Naive thymus-derived CD4-positive, alpha-beta T cell (primary cell): ENCODE measurements at regions not wholly inside any gene's neighbourhood (a gene's known extent, or its start where the extent isn't known, plus 50 kb on each side); places are given as distances from the start of the nearest gene placed in this dataset.

Source experiments
- ATAC-seq: fragments of 150-1000 bp; cut with Tn5 transposase; 2 replicates; pipeline ENCODE4 v1.10.0; 2021; ENCODE audit warnings: mild to moderate bottlenecking, moderate library complexity
- CTCF ChIA-PET: fragments of 350-600 bp; sonication (Branson Sonifier 250); formaldehyde crosslinking; loops from one replicate; lab custom pipeline; 2021; ENCODE audit warnings: antibody characterized with exemption; lab: Charles Lee
- POLR2A ChIA-PET: fragments of 350-600 bp; sonication (Branson Sonifier 250); formaldehyde crosslinking; loops from one replicate; lab custom pipeline; 2021; ENCODE audit warnings: antibody characterized with exemption, inconsistent platforms; lab: Charles Lee
- DNase-seq, 9 donors: peaks; one replicate each; pipeline versions ENCODE4 v3.0.0 to v3.0.0-alpha.2; 2020 to 2022; ENCODE audit warnings: mixed read lengths in 1 of 9
- H3K27ac ChIP-seq: one replicate; pipeline ENCODE4 v1.7.0; 2013; ENCODE audit warnings: mild to moderate bottlenecking, low read depth, low read length, moderate library complexity
- H3K27me3 ChIP-seq, 2 donors: one replicate each; pipeline ENCODE4 v1.7.0; 2013; ENCODE audit warnings: low read length in 2 of 2, mild to moderate bottlenecking in 2 of 2, moderate library complexity in 2 of 2; ENCODE audit not compliant: control insufficient read depth in 2 of 2, insufficient read depth in 2 of 2
- H3K36me3 ChIP-seq, 3 experiments: 1 replicate in 2 of 3; 2 replicates in 1 of 3; pipeline ENCODE4 v1.7.0; 2013; ENCODE audit warnings: low read length in 3 of 3, mild to moderate bottlenecking in 3 of 3, moderate library complexity in 1 of 3; ENCODE audit not compliant: insufficient read depth in 3 of 3, control insufficient read depth in 2 of 3
- H3K4me1 ChIP-seq, 2 donors: one replicate each; pipeline ENCODE4 v1.7.0; 2013; ENCODE audit warnings: low read length in 2 of 2, mild to moderate bottlenecking in 2 of 2, moderate library complexity in 1 of 2; ENCODE audit not compliant: control insufficient read depth in 2 of 2, insufficient read depth in 2 of 2
- H3K4me3 ChIP-seq: 2 replicates; pipeline ENCODE4 v1.7.0; 2013; ENCODE audit warnings: mild to moderate bottlenecking, low read length
- H3K9me3 ChIP-seq, 3 experiments: 1 replicate in 2 of 3; 2 replicates in 1 of 3; pipeline ENCODE4 v1.7.0; 2013; ENCODE audit warnings: low read length in 3 of 3; ENCODE audit not compliant: control insufficient read depth in 2 of 3
- H3K27ac Mint-ChIP-seq, 9 donors: one replicate each; pipeline ENCODE4 v1.8.0; 2020 to 2022; ENCODE audit warnings: mixed read lengths in 9 of 9, mild to moderate bottlenecking in 8 of 9, moderate library complexity in 5 of 9, inconsistent platforms in 2 of 9
- H3K27me3 Mint-ChIP-seq, 5 donors: one replicate each; pipeline ENCODE4 v1.8.0; 2021 to 2022; ENCODE audit warnings: mixed read lengths in 5 of 5, mild to moderate bottlenecking in 1 of 5
- H3K36me3 Mint-ChIP-seq, 5 donors: one replicate each; pipeline ENCODE4 v1.8.0; 2020 to 2022; ENCODE audit warnings: mixed read lengths in 5 of 5, mild to moderate bottlenecking in 3 of 5, inconsistent platforms in 1 of 5
- H3K4me1 Mint-ChIP-seq, 7 donors: one replicate each; pipeline ENCODE4 v1.8.0; 2020 to 2022; ENCODE audit warnings: mixed read lengths in 7 of 7, mild to moderate bottlenecking in 3 of 7, inconsistent platforms in 1 of 7
- H3K4me3 Mint-ChIP-seq, 10 donors: one replicate each; pipeline ENCODE4 v1.8.0; 2020 to 2022; ENCODE audit warnings: mild to moderate bottlenecking in 10 of 10, mixed read lengths in 10 of 10, moderate library complexity in 6 of 10, inconsistent platforms in 2 of 10
- H3K9me3 Mint-ChIP-seq, 11 donors: one replicate each; pipeline ENCODE4 v1.8.0; 2020 to 2022; ENCODE audit warnings: mixed read lengths in 11 of 11, mild to moderate bottlenecking in 4 of 11, inconsistent platforms in 1 of 11, moderate library complexity in 1 of 11
- intact Hi-C, 2 donors: fragments of 100-400 bp; cut with micrococcal nuclease; formaldehyde crosslinking; loops; one replicate each; pipeline ENCODE4 v1.15.1; 2023

DNA sequence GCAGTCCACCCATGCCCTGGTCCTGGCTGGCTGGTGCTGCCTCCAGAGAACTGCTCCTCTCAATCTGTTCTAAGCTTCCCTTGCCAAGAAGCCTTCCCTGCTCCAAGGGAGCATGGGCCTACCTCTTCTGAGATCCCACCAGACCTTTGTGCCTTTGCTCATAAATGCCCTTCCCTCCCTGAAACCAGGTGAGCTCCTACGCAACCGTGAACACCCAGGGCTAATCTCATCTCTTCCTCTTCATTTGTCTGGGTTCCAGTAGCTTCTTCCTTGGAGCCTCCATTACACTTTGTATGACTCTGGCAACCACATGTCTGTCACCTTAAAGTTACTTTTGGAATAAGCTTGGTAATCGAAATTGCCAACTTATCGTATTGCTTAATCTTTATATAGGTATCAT is 270.6 kb downstream of the PBX3 start:
- Mint-ChIP-seq H3K27me3 (peaks cover 0 to 14% (median 10%) of the 10 kb centered on the region in 5 donors), H3K36me3 (no peaks in the 10 kb centered on the region), H3K4me3 (no peak overlapping the region), H3K9me3 (no peaks in the 10 kb centered on the region), H3K4me1 (no peaks in the 10 kb centered on the region), H3K27ac (no peak overlapping the region)
- ChIA-PET CTCF (no interaction called here), POLR2A (no interaction called here)
- H3K27me3 ChIP-seq: no peaks in the 10 kb centered on the region
- H3K36me3 ChIP-seq: no peaks in the 10 kb centered on the region
- no peak for ATAC-seq
- H3K27ac ChIP-seq: no peak overlapping the region
- intact Hi-C loops: no loop called here
- no peaks in the 10 kb centered on the region for H3K4me1 ChIP-seq
- H3K9me3 ChIP-seq: no peaks in the 10 kb centered on the region
- H3K4me3 ChIP-seq: no peak overlapping the region
- DNase-seq: no peak

GRCh38 chr9:126020836-126021235 is 273.7 kb downstream of the PBX3 start:
- CTCF ChIA-PET: no interaction called here
- H3K4me1 Mint-ChIP-seq: no peaks in the 10 kb centered on the region
- POLR2A ChIA-PET: no interaction called here

GRCh38 chr9:126023962-126024361 is 276.8 kb downstream of the PBX3 start:
- no peak for ATAC-seq
- no peaks in the 10 kb centered on the region for H3K4me1 Mint-ChIP-seq
- no peak overlapping the region for H3K27ac ChIP-seq

More at GRCh38 chr9:126020836-126021235, 273.7 kb downstream of the PBX3 start:
- peaks cover 0 to 7% (median 4%) of the 10 kb centered on the region in 5 donors for H3K27me3 Mint-ChIP-seq
- H3K27ac Mint-ChIP-seq: no peak overlapping the region
- H3K9me3 Mint-ChIP-seq: peaks cover 0 to 3% (median 0%) of the 10 kb centered on the region in 11 donors
- H3K36me3 Mint-ChIP-seq: no peaks in the 10 kb centered on the region
- Histone ChIP-seq H3K9me3 (no peaks in the 10 kb centered on the region), H3K36me3 (no peaks in the 10 kb centered on the region), H3K27me3 (no peaks in the 10 kb centered on the region), H3K4me3 (no peak overlapping the region), H3K27ac (no peak overlapping the region), H3K4me1 (no peaks in the 10 kb centered on the region)
- ATAC-seq: no peak
- intact Hi-C loops: no loop called here
- no peak overlapping the region for H3K4me3 Mint-ChIP-seq
- no peak for DNase-seq

DNA sequence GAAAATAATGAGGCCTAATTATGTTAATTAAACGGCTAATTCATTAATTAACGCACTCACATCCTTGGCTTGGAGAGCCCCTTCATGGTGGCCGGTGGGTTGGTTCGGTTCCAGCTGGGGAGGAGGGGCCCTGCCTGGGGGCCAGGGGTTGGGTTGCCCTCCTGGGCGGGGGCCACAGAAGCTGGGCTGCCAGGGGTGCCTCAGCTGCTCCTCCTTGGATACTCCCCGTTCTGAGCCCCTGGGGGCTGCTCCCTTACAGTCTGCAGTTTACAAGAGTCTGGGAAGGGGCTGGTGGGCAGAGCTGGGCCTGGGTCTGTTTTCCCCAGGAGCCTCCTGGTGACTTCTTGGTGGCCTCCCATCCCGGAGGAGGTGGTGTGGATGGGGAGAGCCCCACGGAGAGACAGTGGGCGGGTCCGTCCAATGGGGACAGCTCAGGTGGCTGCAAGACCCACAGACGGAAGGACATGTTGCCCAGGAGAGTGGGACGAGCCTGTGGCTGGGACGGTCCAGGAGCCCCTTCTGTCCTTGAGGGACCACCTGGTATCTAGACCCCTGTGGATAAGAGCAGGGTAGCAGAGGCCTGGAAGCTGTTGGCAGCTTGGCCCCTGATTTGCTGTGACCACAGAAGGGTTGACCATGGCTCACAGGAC is 277.5 kb downstream of the PBX3 start:
- no peak overlapping the region for H3K27ac ChIP-seq
- H3K4me1 Mint-ChIP-seq: no peaks in the 10 kb centered on the region
- H3K4me1 ChIP-seq: no peaks in the 10 kb centered on the region
- no peaks in the 10 kb centered on the region for H3K27me3 ChIP-seq
- ATAC-seq: no peak
- no peak overlapping the region for H3K4me3 Mint-ChIP-seq
- POLR2A ChIA-PET: no interaction called here
- DNase-seq: no peak
- H3K36me3 Mint-ChIP-seq: no peaks in the 10 kb centered on the region
- CTCF ChIA-PET: interaction anchor here (0.5 to 0.6 kb wide), 2 partner anchors 230 to 954 kb away, joined by 3 to 4 read pairs; no protein-coding TSS in a partner anchor
- no peaks in the 10 kb centered on the region for H3K36me3 ChIP-seq
- no peak overlapping the region for H3K27ac Mint-ChIP-seq
- H3K9me3 ChIP-seq: no peaks in the 10 kb centered on the region
- H3K9me3 Mint-ChIP-seq: peaks cover 0 to 3% (median 0%) of the 10 kb centered on the region in 11 donors
- peaks cover 0 to 7% (median 4%) of the 10 kb centered on the region in 5 donors for H3K27me3 Mint-ChIP-seq
- H3K4me3 ChIP-seq: no peak overlapping the region
- intact Hi-C loops: no loop called here

More at GRCh38 chr9:126023962-126024361, 276.8 kb downstream of the PBX3 start:
- H3K4me1 ChIP-seq: no peaks in the 10 kb centered on the region
- ChIA-PET CTCF (no interaction called here), POLR2A (no interaction called here)
- Mint-ChIP-seq H3K27me3 (peaks cover 0 to 7% (median 4%) of the 10 kb centered on the region in 5 donors), H3K4me3 (no peak overlapping the region), H3K27ac (no peak overlapping the region), H3K9me3 (peaks cover 0 to 3% (median 0%) of the 10 kb centered on the region in 11 donors), H3K36me3 (no peaks in the 10 kb centered on the region)
- no peaks in the 10 kb centered on the region for H3K36me3 ChIP-seq
- H3K27me3 ChIP-seq: no peaks in the 10 kb centered on the region
- intact Hi-C loops: no loop called here
- no peaks in the 10 kb centered on the region for H3K9me3 ChIP-seq
- no peak overlapping the region for H3K4me3 ChIP-seq
- DNase-seq: no peak

GRCh38 chr9:126025991-126026390 is 278.8 kb downstream of the PBX3 start:
- H3K27me3 ChIP-seq: no peaks in the 10 kb centered on the region
- H3K27ac Mint-ChIP-seq: no peak overlapping the region
- no peak overlapping the region for H3K4me3 Mint-ChIP-seq
- no peaks in the 10 kb centered on the region for H3K36me3 Mint-ChIP-seq
- H3K4me1 ChIP-seq: no peaks in the 10 kb centered on the region
- H3K9me3 ChIP-seq: no peaks in the 10 kb centered on the region
- H3K4me3 ChIP-seq: no peak overlapping the region
- intact Hi-C loops: no loop called here
- no peak overlapping the region for H3K27ac ChIP-seq
- H3K36me3 ChIP-seq: no peaks in the 10 kb centered on the region
- H3K4me1 Mint-ChIP-seq: no peaks in the 10 kb centered on the region
- DNase-seq (no peak), ATAC-seq (no peak)
- peaks cover 0 to 7% (median 2%) of the 10 kb centered on the region in 5 donors for H3K27me3 Mint-ChIP-seq
- POLR2A ChIA-PET: no interaction called here
- peaks cover 0 to 5% (median 0%) of the 10 kb centered on the region in 11 donors for H3K9me3 Mint-ChIP-seq
- CTCF ChIA-PET: no interaction called here

DNA sequence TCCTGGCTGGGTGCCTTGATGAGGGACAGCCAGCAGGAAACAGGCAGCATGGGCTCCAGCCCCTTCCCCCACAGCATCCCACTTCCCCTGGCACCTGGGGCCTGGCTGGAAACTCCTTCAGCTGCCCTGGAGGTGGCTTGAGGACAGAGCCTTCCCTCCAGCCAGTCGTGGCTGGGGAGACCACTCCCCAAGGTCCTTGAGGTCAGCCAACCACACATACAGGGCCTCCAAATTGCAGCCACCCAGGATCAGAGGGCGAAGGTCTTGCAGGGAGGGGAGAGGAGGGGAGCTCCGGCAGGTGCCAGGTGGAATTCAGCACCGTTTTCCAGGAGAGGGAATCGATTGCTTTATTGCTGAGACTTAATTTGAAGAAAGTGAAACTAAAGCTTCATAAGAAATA is 280.4 kb downstream of the PBX3 start:
- H3K4me1 ChIP-seq: no peaks in the 10 kb centered on the region
- no peaks in the 10 kb centered on the region for H3K4me1 Mint-ChIP-seq
- DNase-seq (no peak), ATAC-seq (no peak)
- peaks cover 0 to 12% (median 0%) of the 10 kb centered on the region in 5 donors for H3K27me3 Mint-ChIP-seq
- no peak overlapping the region for H3K27ac Mint-ChIP-seq
- ChIA-PET POLR2A (no interaction called here), CTCF (no interaction called here)
- H3K36me3 Mint-ChIP-seq: no peaks in the 10 kb centered on the region
- no peaks in the 10 kb centered on the region for H3K36me3 ChIP-seq
- no peaks in the 10 kb centered on the region for H3K27me3 ChIP-seq
- intact Hi-C loops: no loop called here
- no peaks in the 10 kb centered on the region for H3K9me3 ChIP-seq
- no peak overlapping the region for H3K4me3 ChIP-seq
- no peak overlapping the region for H3K27ac ChIP-seq
- H3K4me3 Mint-ChIP-seq: no peak overlapping the region
- peaks cover 0 to 5% (median 0%) of the 10 kb centered on the region in 11 donors for H3K9me3 Mint-ChIP-seq

DNA sequence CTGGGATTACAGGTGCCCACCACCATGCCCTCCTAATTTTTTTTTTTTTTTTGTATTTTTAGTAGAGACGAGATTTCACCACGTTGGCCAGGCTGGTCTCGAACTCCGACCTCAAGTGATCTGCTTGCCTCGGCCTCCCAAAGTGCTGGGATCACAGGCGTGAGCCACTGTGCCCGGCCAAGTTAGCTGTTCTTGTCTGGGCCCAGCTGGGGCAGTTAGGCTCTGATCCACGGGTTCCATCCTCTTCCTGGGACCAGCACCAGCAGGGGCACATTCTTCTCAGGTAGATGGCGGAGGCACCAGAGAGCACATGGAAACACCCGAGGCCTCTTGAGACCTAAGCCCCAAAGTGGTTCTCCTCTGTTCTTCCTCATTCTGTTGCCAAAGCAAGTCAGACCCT is 281.6 kb downstream of the PBX3 start:
- H3K9me3 ChIP-seq: no peaks in the 10 kb centered on the region
- H3K27me3 ChIP-seq: peaks cover 0 to 1% of the 10 kb centered on the region in 2 donors
- Mint-ChIP-seq H3K27me3 (peaks cover 0 to 17% (median 5%) of the 10 kb centered on the region in 5 donors), H3K9me3 (peaks cover 0 to 5% (median 0%) of the 10 kb centered on the region in 11 donors), H3K27ac (no peak overlapping the region), H3K36me3 (no peaks in the 10 kb centered on the region), H3K4me1 (no peaks in the 10 kb centered on the region), H3K4me3 (no peak overlapping the region)
- ATAC-seq (no peak), DNase-seq (no peak)
- no peak overlapping the region for H3K4me3 ChIP-seq
- H3K27ac ChIP-seq: no peak overlapping the region
- H3K4me1 ChIP-seq: no peaks in the 10 kb centered on the region
- intact Hi-C loops: no loop called here
- ChIA-PET CTCF (no interaction called here), POLR2A (no interaction called here)
- no peaks in the 10 kb centered on the region for H3K36me3 ChIP-seq
